Hematopoietic multipotent progenitor cell treated with erythropoietin and hydrocortisone succinate and interleukin-3 and kit ligand, for 8 days (in vitro differentiated cells): ENCODE measurements at regions not wholly inside any gene's neighbourhood (a gene's known extent, or its start where the extent isn't known, plus 50 kb on each side); places are given as distances from the start of the nearest gene placed in this dataset.

Experiments
- DNase-seq: peaks from one replicate; pipeline ENCODE4 v3.0.0-alpha.2; 2015

GRCh38 chr11:26048271-26048670 lies 283.7 kb upstream of the ANO3 start:
- DNase-seq = no peak

- no peak for DNase-seq
These were observed 278.0 kb upstream of the ANO3 start for GRCh38 chr11:26053966-26054365.

GRCh38 chr11:26062660-26063059 lies 269.3 kb upstream of the ANO3 start:
- DNase-seq = no peak

GRCh38 chr11:26063915-26064314 lies 268.0 kb upstream of the ANO3 start:
- DNase-seq = no peak

- no peak for DNase-seq
These were observed 266.0 kb upstream of the ANO3 start for GRCh38 chr11:26065944-26066343.

- DNase-seq = no peak
These were observed 261.1 kb upstream of the ANO3 start for GRCh38 chr11:26070714-26071380.

GRCh38 chr11:26072614-26073153 lies 259.2 kb upstream of the ANO3 start:
- DNase-seq = no peak

GRCh38 chr11:26073646-26074045 lies 258.3 kb upstream of the ANO3 start:
- no peak for DNase-seq

- DNase-seq = no peak
These were observed 255.5 kb upstream of the ANO3 start for GRCh38 chr11:26076233-26076990.

GRCh38 chr11:26078231-26078821 lies 253.6 kb upstream of the ANO3 start:
- DNase-seq = no peak

- no peak for DNase-seq
These were observed 247.6 kb upstream of the ANO3 start for GRCh38 chr11:26084313-26084712.

GRCh38 chr11:26086028-26086427 lies 245.9 kb upstream of the ANO3 start:
- no peak for DNase-seq

- no peak for DNase-seq
These were observed 244.6 kb upstream of the ANO3 start for GRCh38 chr11:26087120-26087935.

- DNase-seq = no peak
These were observed 243.5 kb upstream of the ANO3 start for GRCh38 chr11:26088391-26088790.

GRCh38 chr11:26090651-26091050 lies 241.3 kb upstream of the ANO3 start:
- no peak for DNase-seq

- no peak for DNase-seq
These were observed 238.7 kb upstream of the ANO3 start for GRCh38 chr11:26093206-26093605.

- no peak for DNase-seq
These were observed 236.6 kb upstream of the ANO3 start for GRCh38 chr11:26095340-26095739.

GRCh38 chr11:26096451-26096850 lies 235.5 kb upstream of the ANO3 start:
- no peak for DNase-seq

- DNase-seq = no peak
These were observed 229.6 kb upstream of the ANO3 start for GRCh38 chr11:26102325-26102724.

- no peak for DNase-seq
These were observed 226.0 kb upstream of the ANO3 start for GRCh38 chr11:26105762-26106423.

GRCh38 chr11:26106726-26107125 lies 225.2 kb upstream of the ANO3 start:
- no peak for DNase-seq

- no peak for DNase-seq
These were observed 222.1 kb upstream of the ANO3 start for GRCh38 chr11:26109658-26110368.
